OCI-LY1 (cell line): ENCODE measurements at regions not wholly inside any gene's neighbourhood (a gene's known extent, or its start where the extent isn't known, plus 50 kb on each side); places are given as distances from the start of the nearest gene placed in this dataset.

ENCODE experiments used
- CTCF ChIP-seq: fragments of 200-600 bp; sonication (generic), shearing (Covaris generic); IDR thresholded peaks from 2 replicates; pipeline ENCODE4 v1.5.1; 2017; ENCODE audit warnings: mild to moderate bottlenecking, antibody characterized with exemption, low read length, moderate library complexity, mixed read lengths
- EZH2 ChIP-seq: fragments of 200-600 bp; sonication (generic), shearing (Covaris generic); IDR thresholded peaks from 2 replicates; pipeline ENCODE4 v1.8.0; 2017; ENCODE audit warnings: borderline replicate concordance, mixed run types, mild to moderate bottlenecking, antibody characterized with exemption, low read length, moderate library complexity, mixed read lengths

- TF ChIP-seq CTCF (no peak), EZH2 (no peak)
Measured at GRCh38 chr5:84961193-84961592, 576.5 kb upstream of the EDIL3 start.
